ENCODE measurements at regions not wholly inside any gene's neighbourhood (a gene's known extent, or its start where the extent isn't known, plus 50 kb on each side); places are given as distances from the start of the nearest gene placed in this dataset.
"Not testable (repeated sequence)": the region's sequence is repeated elsewhere in the genome, so short reads cannot be mapped to it uniquely, and the experiment has no call there.

DNA sequence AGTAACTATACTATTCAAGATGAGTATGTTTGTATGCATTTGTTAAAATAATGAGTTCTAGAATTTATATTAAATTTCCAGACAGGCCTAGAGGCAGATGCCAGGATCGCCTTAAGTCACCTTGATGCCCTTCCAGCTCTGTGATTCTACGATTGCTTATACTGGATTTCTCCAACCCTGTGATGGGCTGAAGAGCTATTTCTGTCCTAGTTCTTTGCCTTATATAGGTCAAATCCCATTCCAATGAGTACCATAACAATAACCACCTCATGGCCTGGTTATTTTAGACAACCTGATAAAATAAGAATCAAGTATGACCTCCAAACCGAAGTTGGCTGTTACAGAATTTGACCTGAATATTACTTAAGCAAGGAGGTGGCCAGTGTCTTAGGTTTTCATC, 79.8 kb upstream of the BLID start:
- DNase-seq, result no peak

DNA sequence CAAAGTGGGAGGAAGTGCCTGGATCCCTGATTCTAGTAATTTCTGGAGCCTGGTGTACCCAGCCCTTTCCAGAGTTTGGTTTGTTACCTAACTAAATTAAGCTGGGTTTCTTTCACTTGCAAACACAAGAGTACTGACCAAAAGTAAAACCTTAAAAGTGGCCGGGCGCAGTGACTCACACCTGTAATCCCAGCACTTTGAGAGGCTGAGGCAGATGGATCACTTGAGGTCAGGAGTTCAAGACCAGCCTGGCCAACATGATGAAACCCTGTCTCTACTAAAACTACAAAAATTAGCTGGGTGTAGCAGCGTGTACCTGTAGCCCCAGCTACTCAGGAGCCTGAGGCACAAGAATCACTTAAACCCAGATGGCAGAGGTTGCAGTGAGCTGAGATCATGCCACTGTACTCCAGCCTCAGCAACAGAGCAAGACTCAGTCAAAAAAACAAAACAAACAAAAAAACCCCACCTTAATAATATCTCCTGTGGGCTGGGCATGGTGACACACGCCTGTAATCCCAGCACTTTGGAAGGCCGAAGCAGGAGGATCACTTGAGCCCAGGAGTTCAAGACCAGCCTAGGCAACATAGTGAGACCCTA, 78.0 kb upstream of the BLID start:
- DNase-seq, result not testable (repeated sequence)

DNA sequence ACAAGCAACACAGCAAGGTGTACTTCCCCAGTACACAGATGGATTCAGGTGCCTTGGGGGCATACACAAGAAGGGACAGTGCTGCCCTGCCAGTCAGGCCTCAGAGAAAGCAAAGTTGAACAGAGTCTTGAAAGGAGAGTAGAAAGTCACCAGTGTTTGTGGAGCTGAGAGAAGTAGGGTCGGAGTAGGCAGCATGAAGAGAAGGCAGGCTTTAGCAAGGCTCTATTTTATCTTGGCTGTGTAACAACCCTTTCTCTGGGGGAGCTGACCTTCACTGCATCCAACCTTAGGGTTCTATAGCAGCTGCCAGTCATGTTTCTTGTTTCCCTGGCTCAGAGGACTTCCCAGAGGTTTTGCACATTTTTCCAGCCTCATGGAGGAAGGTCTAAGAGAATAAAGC, 77.4 kb upstream of the BLID start:
- no peak for DNase-seq

DNA sequence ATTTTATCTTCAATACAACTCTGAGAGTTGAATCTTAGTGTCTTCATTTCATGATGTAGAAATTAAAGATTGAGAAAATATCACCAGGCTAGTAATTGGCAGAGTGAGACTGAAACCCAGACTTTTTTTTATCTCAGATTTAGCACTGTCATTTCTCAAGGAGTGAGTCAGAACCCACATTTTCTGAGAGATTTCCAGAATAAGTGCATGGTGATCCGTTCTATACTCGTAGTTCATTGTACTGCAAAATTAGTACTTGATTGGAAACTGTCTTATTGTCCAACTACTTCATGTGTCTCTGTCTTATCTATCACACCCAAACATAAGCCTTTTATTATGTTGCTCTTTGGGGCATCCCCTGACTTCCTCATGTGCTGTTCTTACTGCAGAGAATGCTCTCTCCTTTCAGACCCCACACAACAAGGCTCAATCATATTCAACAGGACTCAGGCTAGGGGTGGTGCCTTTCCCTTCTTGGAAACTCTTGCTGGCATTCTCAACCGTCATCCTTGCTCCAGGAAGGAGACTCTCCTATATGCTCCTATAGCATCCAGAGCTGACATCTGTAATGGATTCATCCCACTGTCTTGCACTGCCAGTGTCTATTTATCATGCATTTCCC, 76.7 kb upstream of the BLID start:
- no peak for DNase-seq

DNA sequence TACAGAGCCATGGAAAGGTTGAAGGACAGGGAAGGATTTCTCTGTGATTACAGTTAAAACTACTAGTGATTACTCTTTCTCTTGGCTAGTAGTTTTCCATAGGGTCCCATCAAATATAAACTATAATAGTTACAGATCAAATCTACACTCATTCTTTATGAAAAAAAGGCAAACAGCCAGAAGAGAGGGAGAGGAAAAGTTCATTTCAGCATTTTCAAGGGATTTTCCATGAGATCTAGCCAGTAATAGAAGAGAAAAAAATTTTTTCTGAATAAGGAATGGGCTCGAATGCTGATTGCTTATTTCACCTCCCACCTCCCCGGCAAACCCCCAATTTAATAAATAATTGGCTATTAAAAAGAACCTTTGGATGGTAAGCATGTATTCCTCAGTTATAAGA, 74.8 kb upstream of the BLID start:
- DNase-seq, result no peak

DNA sequence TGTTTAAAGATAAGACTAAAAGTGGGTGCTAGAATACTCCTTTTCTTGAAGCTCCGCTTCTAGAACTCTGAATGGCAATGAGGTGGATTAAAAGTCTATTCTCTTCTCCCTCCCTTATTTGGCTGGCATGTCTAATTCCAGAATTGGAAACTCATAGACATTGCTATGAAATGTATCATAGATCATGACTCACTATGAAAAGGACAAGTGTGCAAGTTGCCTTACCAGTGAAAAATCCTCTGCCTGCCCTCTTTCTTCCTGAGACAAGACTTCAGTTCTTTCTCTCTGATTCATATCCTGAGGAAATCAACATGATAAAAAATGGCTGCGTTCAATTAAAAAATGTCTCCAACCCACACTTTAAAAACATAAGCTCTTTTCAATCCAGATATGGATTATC, 73.2 kb upstream of the BLID start:
- DNase-seq, result no peak

DNA sequence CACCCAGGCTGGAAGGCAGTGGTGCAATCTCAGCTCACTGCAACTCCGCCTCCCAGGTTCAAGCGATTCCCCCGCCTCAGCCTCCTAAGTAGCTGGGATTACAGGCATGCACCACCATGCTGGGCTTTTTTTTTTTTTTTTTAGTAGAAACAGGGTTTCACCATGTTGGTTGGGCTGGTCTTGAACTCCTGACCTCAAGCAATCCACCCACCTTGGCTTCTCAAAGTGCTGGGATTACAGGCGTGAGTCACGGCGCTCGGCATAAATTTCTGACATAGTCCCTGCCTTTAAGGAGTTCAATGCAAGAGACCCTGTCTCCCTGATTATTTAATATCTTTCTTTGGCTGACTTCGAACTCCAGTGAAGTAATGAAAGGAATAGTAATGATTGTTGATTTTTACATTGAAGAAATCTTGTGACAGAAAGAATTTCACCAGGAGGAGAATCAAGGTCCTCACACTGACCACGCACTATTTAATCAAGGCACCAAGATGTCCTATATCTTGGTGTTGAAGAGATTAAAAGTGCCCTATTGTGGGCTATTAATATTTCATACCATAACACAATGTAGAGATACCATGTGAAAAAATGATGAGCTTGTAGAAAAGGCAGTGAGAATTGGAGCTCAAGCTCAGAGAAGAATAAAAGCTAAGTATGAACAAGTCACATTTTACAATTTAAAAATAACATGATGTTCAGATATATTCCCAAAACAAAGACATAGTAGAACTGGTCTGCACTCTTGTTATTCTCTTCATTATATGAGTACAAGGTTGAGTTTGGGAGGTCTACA, 71.6 kb upstream of the BLID start:
- no peak for DNase-seq

DNA sequence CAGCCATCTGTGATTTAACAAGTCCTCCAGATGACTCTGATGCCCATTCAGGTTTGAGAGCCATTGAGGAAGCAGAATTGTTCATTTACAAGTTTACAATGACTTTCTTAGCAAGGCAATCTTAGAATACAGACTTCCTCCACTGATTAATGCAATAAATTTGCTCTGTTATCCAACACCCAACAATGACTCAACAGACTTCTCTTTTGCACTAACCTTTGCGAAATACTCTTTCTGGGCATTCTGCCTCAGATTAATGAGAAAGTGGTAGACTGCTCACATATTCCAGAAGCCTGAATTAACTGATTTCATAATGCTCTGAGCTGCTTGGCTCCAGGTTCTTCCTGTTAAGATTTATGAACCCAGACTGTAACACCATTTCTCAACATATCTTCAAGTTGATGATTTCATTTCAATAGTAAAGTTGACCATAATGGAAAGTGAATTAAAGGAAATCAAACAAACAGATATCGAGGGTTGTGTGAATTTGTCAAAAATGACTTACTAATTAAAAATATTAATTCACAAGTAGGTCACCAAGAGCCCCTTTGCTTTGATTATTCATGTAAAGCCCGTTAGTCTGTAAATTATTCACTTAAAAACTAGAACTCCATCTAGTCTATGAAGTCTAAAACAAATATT, 70.5 kb upstream of the BLID start:
- DNase-seq, result no peak

DNA sequence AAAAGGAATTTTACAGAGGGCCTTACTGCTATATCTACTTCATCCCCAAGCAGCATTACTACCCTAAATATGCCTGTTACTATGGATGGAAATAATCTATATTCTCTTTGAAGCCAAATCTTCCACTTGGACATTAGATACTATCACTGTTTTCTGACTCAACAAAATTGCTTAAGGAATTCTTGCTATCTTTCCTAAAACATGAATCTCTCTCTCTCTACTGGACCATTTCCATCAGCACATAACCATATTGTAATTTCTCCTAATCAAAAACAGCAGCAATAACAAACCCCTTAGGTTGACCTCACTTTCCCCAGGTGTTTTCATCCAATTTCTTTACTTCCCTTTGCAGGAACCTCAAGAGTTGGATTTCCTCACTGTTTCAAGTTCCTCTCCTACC, 67.9 kb upstream of the BLID start:
- DNase-seq, result no peak

DNA sequence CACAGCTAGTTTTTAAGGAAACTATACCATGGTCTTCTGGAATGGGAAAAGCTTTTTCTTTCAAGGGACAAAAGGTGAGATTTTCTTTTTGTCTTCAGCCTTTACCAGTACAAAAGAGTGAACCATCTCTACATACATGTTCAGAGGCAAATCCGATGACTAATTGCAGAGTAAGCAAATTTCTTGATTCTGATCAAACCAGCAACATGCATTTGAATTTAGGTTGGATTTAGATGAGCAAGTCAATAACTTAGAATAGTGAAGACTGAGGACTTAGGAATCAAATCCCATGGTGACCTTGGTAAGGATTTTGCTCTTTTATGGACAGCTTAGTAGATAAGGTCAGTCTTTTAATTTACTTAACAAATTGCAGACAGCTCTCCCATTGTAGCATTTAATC, 65.9 kb upstream of the BLID start:
- no peak for DNase-seq

DNA sequence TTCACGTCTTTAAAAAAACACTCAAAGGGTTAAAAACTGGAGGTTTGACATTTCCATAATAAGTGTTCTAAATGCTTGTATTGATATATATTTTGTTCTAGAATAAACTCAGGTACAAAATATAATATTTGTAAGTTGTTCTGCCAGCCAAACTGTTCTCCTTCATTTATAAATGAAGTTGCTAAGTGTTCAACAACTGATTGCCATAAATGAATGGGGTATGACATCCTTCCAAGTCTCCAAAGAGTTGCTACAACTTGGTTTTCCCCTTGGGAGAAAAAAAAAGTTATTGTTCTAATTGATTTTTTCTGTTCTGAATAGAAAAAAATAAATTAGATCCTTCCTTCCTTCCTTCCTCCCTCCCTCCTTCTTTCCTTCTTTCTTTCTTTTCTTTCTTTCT, 65.4 kb upstream of the BLID start:
- no peak for DNase-seq

DNA sequence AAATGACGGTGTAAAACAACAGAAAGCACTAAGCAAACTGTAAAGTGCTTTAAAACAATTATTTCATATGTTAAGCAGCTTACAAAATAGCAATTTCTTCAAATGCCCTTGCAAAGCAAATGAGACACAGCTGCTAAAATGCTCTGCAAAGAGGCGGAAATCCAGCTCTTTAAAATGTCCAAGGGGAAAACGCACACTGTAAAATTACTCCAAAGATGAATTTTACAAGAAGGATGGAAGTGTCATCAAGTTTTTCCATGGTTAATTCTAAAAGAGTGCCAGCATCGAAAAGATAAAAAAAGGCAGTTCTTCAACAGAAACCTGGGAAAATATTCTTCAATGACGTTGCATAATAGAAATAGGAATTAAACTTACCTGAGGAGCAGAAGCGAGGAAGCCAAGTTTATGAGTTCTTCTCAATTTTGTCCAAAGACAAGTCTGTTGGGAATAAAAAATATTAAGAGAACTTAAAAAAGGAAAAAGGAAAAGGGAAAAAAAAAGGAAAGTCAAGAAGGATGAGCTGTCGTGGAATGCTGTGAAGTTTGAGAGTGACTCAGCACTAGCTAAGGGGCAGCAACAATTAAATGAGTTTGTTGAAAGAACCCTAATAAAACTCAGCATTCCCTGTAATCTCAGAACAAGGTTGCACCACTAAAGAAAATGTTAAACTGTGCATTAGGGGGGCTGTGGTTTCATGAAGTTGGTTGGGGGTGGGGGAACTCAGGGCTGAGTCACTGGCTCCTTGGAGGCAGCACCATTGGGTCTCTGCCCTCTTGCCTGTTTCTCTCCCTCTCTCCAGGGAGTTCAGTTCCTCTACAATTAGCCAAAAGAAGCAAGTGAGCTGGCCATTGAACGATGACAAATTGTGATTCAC, 64.2 kb upstream of the BLID start:
- DNase-seq, result no peak

DNA sequence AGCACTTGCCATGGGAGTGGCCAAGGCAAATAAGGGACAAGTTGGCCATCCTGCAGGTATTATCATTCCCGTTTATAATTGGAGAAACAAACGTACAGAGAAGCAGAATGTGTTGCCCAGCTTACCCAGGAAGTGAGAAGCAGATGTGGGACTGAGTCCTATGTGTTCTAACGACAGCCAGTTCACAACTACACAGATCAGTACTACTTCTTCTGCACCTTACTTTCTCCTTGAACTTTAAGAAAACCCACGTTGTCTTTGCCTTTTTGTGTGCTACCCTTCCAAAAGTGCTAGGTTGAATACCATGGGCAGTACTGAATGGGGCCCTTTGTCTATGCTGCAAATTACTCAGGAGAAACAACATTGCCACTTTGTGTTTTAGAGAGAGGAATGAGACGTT, 62.8 kb upstream of the BLID start:
- no peak for DNase-seq

DNA sequence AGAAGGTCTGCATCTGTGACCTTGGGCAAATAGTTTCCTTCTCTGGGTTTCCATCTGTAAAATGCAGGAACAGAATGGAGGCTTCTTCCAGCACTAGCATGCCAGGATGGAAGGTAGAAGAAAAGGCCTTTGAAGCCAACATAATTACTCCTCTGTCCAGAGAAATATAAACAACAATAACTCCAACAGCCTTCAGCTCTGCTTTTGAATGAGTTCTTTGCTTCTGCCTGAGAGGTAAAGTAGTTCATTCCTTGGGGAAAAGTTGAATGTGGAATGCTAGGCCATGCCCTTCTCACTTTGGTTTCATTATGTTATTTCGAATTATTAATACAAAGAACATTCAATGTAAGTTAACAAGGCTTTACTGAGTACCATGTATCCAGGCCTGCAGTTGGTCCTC, 61.2 kb upstream of the BLID start:
- no peak for DNase-seq

DNA sequence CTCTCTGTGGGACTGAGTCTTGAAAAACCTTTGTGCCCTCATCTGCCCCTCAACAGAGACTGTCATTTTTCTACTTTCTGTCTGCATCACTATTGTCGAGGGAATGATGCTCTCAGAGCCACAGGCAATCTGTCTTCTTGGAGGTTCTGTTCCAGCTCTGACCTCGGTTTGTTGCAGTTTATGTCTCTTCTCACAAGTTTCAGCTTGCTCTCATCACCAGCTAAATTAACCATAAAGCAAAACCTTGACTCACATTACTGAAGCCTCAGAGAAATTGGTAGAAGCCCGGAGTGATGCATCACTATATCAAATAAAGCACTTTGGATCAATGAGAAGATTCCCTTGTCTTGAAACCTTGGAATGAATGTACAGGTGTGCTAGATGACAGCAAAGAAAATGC, 60.6 kb upstream of the BLID start:
- DNase-seq, result no peak

DNA sequence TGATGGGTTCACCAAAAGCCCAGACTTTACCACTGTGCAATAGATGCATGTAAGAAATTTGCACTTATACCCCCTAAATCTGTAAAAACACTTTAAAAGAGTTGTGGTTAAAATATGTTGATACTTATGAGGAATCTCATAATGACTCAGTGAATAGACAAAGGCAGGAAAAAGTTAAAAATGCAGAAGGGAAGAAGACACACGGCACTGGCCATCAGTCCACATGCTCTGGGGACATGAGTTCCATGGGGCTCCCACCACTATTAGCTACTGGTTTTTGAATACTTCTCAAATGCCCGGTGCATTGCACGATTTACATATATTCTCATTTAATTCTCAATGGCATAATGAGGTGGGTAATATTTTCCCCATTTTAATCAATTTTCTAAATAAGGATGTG, 59.3 kb upstream of the BLID start:
- no peak for DNase-seq

DNA sequence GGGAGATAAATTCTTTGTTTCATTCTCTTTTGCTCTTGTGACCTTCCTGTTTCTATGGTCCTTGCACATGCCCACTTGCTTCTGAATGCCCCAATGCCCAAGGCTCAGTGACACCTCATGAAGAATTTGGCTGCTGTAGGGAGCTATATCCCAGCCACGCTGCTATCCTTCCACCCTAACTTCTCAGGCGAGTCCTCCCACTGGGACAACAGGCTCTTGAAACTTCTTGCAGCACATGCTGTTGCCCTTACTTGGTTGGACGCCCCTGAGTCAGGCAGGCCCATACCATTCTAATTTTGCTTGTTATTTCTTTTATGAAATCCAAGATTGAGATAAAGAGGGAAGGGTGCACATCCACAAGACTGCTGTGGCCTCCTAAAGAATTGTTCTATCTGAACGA, 57.6 kb upstream of the BLID start:
- DNase-seq, result no peak

DNA sequence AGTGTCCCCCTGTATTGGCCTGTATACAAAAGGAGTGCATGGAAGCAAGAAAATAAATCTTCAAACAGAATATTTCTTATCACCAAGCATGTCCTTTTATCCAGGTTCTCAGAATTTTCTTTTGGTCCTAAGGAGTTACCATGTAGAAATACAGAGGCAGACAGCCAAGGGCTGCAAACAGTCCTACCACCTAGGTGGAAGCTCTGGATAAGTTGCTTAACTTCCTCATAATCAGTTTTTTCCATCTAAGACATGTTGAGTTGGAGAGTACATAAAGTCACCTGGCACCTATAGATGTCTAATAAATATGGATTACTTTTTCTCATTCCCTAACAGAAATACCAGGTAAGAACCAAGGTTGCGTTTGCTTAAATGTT, 57.0 kb upstream of the BLID start:
- no peak for DNase-seq

DNA sequence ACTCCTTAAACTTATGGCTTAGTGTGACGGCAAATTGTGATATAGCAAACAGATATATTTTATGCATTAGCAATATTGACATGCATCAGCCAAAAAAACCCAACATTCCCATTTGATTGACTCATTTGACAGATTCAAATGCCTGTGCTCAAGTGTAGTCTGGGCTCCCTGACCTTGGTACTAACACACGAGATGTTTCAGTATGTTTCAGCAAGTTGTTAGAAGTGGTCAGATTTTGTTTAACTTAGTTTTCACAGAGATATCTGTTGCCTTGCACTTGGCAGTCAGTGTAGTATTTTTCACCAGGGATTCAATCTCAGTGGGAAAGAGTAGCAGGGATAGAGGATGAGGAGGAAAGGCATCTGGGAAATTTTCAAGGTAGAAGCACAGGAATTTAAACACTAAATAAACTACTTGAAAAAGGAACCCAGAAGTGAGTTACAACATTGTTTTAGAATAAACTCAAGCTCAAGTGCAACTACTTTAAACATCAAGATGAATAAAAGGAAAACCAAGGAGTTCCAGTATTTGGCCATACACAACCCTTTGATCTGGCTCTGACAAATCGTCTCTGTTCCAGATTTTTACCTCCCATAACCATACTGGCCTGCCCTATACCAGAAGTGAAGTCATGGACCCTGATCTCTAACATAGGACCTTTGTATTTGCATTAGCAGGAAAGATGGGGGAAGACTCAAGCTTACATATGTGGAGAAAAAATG, 56.5 kb upstream of the BLID start:
- DNase-seq, result no peak

DNA sequence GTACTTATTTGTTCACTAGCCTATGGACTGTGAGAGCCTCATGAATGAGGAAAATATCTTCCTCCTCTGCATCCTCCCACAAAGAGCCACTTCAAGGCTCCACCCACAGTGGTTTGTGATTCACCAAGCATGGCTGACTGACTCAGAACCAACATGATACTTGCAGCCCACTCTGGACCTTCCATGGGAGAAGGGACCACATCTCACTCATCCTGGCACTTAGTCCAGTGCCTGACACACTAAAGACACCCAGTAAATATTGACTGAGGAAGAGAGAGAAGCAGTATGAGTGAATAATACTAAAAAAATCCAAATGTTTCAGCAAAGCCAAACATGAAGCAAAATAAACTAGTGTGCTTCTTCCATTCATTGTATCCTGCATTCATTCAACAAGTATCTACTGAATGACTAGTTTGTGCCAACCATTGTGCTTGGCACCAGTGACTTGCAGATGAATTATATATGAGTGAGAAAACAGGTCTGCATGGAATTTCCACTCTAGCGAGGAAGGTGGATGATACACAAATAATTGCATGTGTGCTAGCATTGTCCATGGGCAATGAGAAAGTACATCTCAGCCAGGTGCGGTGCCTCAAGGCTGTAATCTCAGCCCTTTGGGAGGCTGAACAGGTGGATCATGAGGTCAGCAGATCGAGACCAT, 54.9 kb upstream of the BLID start:
- no peak for DNase-seq

DNA sequence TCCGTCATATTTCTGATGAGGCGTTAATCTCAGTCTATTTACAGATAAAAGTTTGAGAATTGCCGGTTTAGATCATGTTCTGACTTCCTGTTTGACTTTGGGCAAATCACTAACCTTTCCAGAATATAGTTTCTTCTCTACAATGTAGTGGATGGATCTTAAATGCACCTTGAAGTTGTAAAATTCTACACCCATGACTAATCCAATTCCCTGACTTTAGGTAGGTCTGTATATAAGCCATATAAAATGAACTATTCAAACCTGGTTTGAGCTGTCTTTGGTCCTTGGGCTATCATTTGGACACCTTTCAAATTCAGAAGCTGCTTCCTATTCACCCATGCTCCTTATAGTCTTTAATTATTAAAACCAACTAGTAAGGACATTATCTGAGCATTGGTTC, 52.2 kb upstream of the BLID start:
- DNase-seq, result no peak

DNA sequence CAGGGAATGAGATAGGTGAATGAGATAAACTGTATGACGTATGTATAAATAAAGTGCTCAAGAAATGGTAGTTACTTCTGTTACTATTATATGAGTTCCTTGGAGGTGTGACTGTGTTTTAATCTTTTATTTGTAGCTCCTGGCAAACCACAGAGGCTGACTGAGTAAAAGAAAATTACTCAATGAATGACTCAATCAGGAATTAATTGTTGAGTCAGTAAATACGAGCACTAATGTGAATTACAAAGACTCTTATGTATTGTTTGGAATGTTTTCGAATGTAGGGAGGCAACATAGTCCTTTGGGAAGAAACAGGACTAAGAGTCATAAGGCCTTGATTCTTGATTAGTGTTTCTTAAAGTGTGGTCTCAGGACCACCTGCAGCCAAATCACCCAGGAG, 51.1 kb upstream of the BLID start:
- no peak for DNase-seq

All from stimulated activated CD4-positive, alpha-beta T cell treated with anti-CD3 and anti-CD28 coated beads, Interleukin-2, amount 100 ng/mL, for 48 hours (primary cell).